Gastroesophageal sphincter (tissue), 4 donors: ENCODE measurements at regions not wholly inside any gene's neighbourhood (a gene's known extent, or its start where the extent isn't known, plus 50 kb on each side); places are given as distances from the start of the nearest gene placed in this dataset.
"Not testable (repeated sequence)": the region's sequence is repeated elsewhere in the genome, so short reads cannot be mapped to it uniquely, and the experiment has no call there.

Source experiments
- ATAC-seq: fragments of 150-250 bp; one replicate; pipeline ENCODE4 v1.9.1; 2016; ENCODE audit warnings: mild to moderate bottlenecking, moderate library complexity
- H3K27ac ChIP-seq, 4 donors: fragments of 200-600 bp; sonication (generic) in 3 of 4; 1 replicate in 3 of 4; 2 replicates in 1 of 4; pipeline ENCODE4 v1.5.1; 2016 to 2019
- H3K27me3 ChIP-seq: fragments of 200-600 bp; sonication (generic); one replicate; pipeline ENCODE4 v1.5.1; 2019
- H3K36me3 ChIP-seq, 2 donors: fragments of 200-600 bp; sonication (generic); one replicate each; pipeline ENCODE4 v1.5.1; 2019; ENCODE audit warnings: control low read depth in 1 of 2
- H3K4me1 ChIP-seq, 3 donors: fragments of 200-600 bp; sonication (generic); 1 replicate in 2 of 3; 2 replicates in 1 of 3; pipeline ENCODE4 v1.5.1; 2016 to 2019; ENCODE audit warnings: control low read depth in 2 of 3
- H3K4me3 ChIP-seq, 2 donors: fragments of 200-600 bp; sonication (generic); one replicate each; pipeline ENCODE4 v1.5.1; 2019; ENCODE audit warnings: mild to moderate bottlenecking in 1 of 2, moderate library complexity in 1 of 2
- H3K9me3 ChIP-seq, 3 donors: fragments of 200-600 bp; sonication (generic); one replicate each; pipeline ENCODE4 v1.5.1; 2017 to 2019; ENCODE audit warnings: control low read depth in 2 of 3
- CTCF ChIP-seq, 4 experiments: fragments of 200-600 bp in 2 of 4; fragments of 450-650 bp in 2 of 4; sonication (generic) in 1 of 4; IDR thresholded peaks; one replicate each; pipeline ENCODE4 v1.5.1; 2017 to 2019; ENCODE audit warnings: antibody characterized with exemption in 4 of 4, mild to moderate bottlenecking in 2 of 4, moderate library complexity in 2 of 4
- EP300 ChIP-seq: sonication (generic); formaldehyde crosslinking; IDR thresholded peaks from one replicate; pipeline ENCODE4 v1.6.1; 2017; ENCODE audit warnings: antibody characterized with exemption, mild to moderate bottlenecking
- POLR2A ChIP-seq, 2 donors: fragments of 450-650 bp; IDR thresholded peaks; one replicate each; pipeline ENCODE4 v1.6.1; 2017; ENCODE audit warnings: antibody characterized with exemption in 2 of 2, mild to moderate bottlenecking in 2 of 2, moderate library complexity in 1 of 2
- POLR2AphosphoS5 ChIP-seq: sonication (generic); formaldehyde crosslinking; IDR thresholded peaks from one replicate; pipeline ENCODE4 v1.6.1; 2017; ENCODE audit warnings: antibody characterized with exemption
- WGBS, 2 donors: methylation state at CpG; one replicate each; pipeline ENCODE4 v1.1.5; 2018; ENCODE audit warnings: low coverage in 1 of 2; 5-methylcytosine and 5-hydroxymethylcytosine counted together

GRCh38 chr10:120097766-120098165 lies 205.2 kb downstream of the SEC23IP start:
- Histone ChIP-seq H3K4me3 (no peak overlapping the region), H3K27me3 (peaks cover 10% of the 10 kb centered on the region), H3K4me1 (no peaks in the 10 kb centered on the region), H3K27ac (no peak overlapping the region), H3K9me3 (no peaks in the 10 kb centered on the region), H3K36me3 (no peaks in the 10 kb centered on the region)
- no peak for ATAC-seq
- TF ChIP-seq EP300 = no peak

- no peak overlapping the region for H3K27ac ChIP-seq
- TF ChIP-seq POLR2AphosphoS5 = no peak
- H3K4me3 ChIP-seq = no peak overlapping the region
- H3K4me1 ChIP-seq = no peaks in the 10 kb centered on the region
- no peak for ATAC-seq
- H3K36me3 ChIP-seq = no peaks in the 10 kb centered on the region
- H3K9me3 ChIP-seq = no peaks in the 10 kb centered on the region
- H3K27me3 ChIP-seq = peaks cover 10% of the 10 kb centered on the region
- WGBS, 2 donors = 52 to 53% methylated on average over 3 to 4 of the region's 4 CpGs
These were observed 205.9 kb downstream of the SEC23IP start for GRCh38 chr10:120098232-120098930.

- no peak overlapping the region for H3K27ac ChIP-seq
- H3K9me3 ChIP-seq = no peaks in the 10 kb centered on the region
- peaks cover 20% of the 10 kb centered on the region for H3K27me3 ChIP-seq
- TF ChIP-seq POLR2AphosphoS5 (no peak), POLR2A (IDR thresholded peaks at IDR 0.05) (no peak), CTCF (IDR thresholded peaks at IDR 0.05) (no peak), EP300 (no peak)
- no peak for ATAC-seq
- H3K4me3 ChIP-seq = no peak overlapping the region
- no peaks in the 10 kb centered on the region for H3K4me1 ChIP-seq
- no peaks in the 10 kb centered on the region for H3K36me3 ChIP-seq
- 78 to 83% methylated on average over 6 to 8 of the region's 10 CpGs for WGBS, 2 donors
These were observed 211.4 kb downstream of the SEC23IP start for GRCh38 chr10:120103738-120104560.

GRCh38 chr10:120105001-120105400 lies 212.5 kb downstream of the SEC23IP start:
- H3K27me3 ChIP-seq = peaks cover 20% of the 10 kb centered on the region
- H3K9me3 ChIP-seq = no peaks in the 10 kb centered on the region
- 36 to 57% methylated on average over 1 to 2 of the region's 2 CpGs for WGBS, 2 donors
- no peak for ATAC-seq
- no peak overlapping the region for H3K27ac ChIP-seq
- no peak for TF ChIP-seq POLR2AphosphoS5
- TF ChIP-seq CTCF (IDR thresholded peaks at IDR 0.05) = no peak
- TF ChIP-seq POLR2A (IDR thresholded peaks at IDR 0.05) = no peak
- no peak for TF ChIP-seq EP300
- H3K4me1 ChIP-seq = no peaks in the 10 kb centered on the region
- H3K4me3 ChIP-seq = no peak overlapping the region
- no peaks in the 10 kb centered on the region for H3K36me3 ChIP-seq

GRCh38 chr10:120105492-120105891 lies 213.0 kb downstream of the SEC23IP start:
- ATAC-seq = no peak
- no peaks in the 10 kb centered on the region for H3K9me3 ChIP-seq
- TF ChIP-seq CTCF (IDR thresholded peaks at IDR 0.05) (no peak), POLR2AphosphoS5 (no peak), POLR2A (IDR thresholded peaks at IDR 0.05) (no peak), EP300 (no peak)
- WGBS, 2 donors = 67 to 88% methylated on average over 1 of the region's 1 CpG
- H3K27me3 ChIP-seq = peaks cover 20% of the 10 kb centered on the region
- no peak overlapping the region for H3K27ac ChIP-seq
- no peak overlapping the region for H3K4me3 ChIP-seq
- no peaks in the 10 kb centered on the region for H3K4me1 ChIP-seq
- H3K36me3 ChIP-seq = no peaks in the 10 kb centered on the region

GRCh38 chr10:120108916-120109315 lies 216.4 kb downstream of the SEC23IP start:
- no peaks in the 10 kb centered on the region for H3K36me3 ChIP-seq
- peaks cover 5% of the 10 kb centered on the region for H3K27me3 ChIP-seq
- TF ChIP-seq POLR2AphosphoS5 (no peak), CTCF (IDR thresholded peaks at IDR 0.05) (no peak), EP300 (no peak), POLR2A (IDR thresholded peaks at IDR 0.05) (no peak)
- no peak for ATAC-seq
- 62 to 65% methylated on average over 3 of the region's 3 CpGs for whole genome bisulfite sequencing, 2 donors
- H3K4me3 ChIP-seq = no peak overlapping the region
- H3K27ac ChIP-seq = no peak overlapping the region
- no peaks in the 10 kb centered on the region for H3K9me3 ChIP-seq
- H3K4me1 ChIP-seq = no peaks in the 10 kb centered on the region

GRCh38 chr10:120109725-120110124 lies 217.2 kb downstream of the SEC23IP start:
- H3K4me1 ChIP-seq, ATAC-seq: not testable (repeated sequence)
- WGBS, 2 donors = 89 to 95% methylated on average over 2 to 4 of the region's 4 CpGs

More at GRCh38 chr10:120109725-120110124, 217.2 kb downstream of the SEC23IP start:
- H3K4me3 ChIP-seq, H3K36me3 ChIP-seq, H3K27me3 ChIP-seq, H3K27ac ChIP-seq, H3K9me3 ChIP-seq: not testable (repeated sequence)
